HEK293 (cell line): ENCODE measurements at regions not wholly inside any gene's neighbourhood (a gene's known extent, or its start where the extent isn't known, plus 50 kb on each side); places are given as distances from the start of the nearest gene placed in this dataset.

Experiments used
- BCL11B ChIP-seq: fragments of 450-650 bp; formaldehyde crosslinking; IDR thresholded peaks from 2 replicates; pipeline ENCODE4 v1.5.1; 2016; ENCODE audit warnings: low read depth, missing biosample characterization, missing genetic modification characterization
- ZNF133 ChIP-seq: fragments of 450-650 bp; formaldehyde crosslinking; IDR thresholded peaks from 2 replicates; pipeline ENCODE4 v1.5.1; 2016; ENCODE audit warnings: missing biosample characterization, missing genetic modification characterization
- ZNF138 ChIP-seq: fragments of 450-650 bp; formaldehyde crosslinking; IDR thresholded peaks from 2 replicates; pipeline ENCODE4 v1.5.1; 2016; ENCODE audit warnings: missing biosample characterization, missing genetic modification characterization, borderline replicate concordance
- ZNF223 ChIP-seq: fragments of 450-650 bp; formaldehyde crosslinking; IDR thresholded peaks from 2 replicates; pipeline ENCODE4 v1.5.1; 2016; ENCODE audit warnings: missing biosample characterization, missing genetic modification characterization
- ZNF266 ChIP-seq: fragments of 450-650 bp; formaldehyde crosslinking; IDR thresholded peaks from 2 replicates; pipeline ENCODE4 v1.5.1; 2016; ENCODE audit warnings: missing biosample characterization, missing genetic modification characterization, low read depth
- ZNF670 ChIP-seq: fragments of 450-650 bp; formaldehyde crosslinking; IDR thresholded peaks from 2 replicates; pipeline ENCODE4 v1.5.1; 2016; ENCODE audit warnings: missing biosample characterization, missing genetic modification characterization, low read depth
- TF ChIP-seq, protein P1 (sequence below): fragments of 450-650 bp; formaldehyde crosslinking; IDR thresholded peaks from 2 replicates; pipeline ENCODE4 v1.5.1; 2016; ENCODE audit warnings: missing biosample characterization, missing genetic modification characterization
- TF ChIP-seq, protein P2 (sequence below): fragments of 450-650 bp; formaldehyde crosslinking; IDR thresholded peaks from 2 replicates; pipeline ENCODE4 v1.5.1; 2016; ENCODE audit warnings: missing biosample characterization, missing genetic modification characterization

DNA sequence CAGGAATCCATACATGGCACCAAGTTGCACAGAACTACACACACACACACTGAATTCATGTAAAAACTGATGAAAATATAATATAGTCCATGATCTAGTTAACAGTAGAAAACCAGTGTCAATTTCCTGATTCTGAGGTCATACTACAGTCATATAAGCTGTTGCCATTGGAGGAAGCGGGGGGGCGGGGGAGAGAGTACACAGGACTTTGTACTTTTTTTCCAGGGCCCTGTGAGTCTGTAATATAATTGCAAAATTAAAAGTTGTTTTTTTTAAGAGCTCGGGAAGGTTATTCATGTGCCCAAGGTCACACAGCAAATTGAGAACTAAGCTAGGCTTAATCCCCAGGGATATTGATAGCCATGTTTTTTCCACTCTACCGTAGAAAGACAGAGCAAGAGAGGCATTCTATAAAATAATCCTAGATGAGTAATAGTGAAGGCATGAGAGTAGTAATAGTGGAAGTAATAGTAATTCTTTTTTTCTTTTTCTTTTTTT lies 312.3 kb downstream of the MN1 start:
- TF ChIP-seq, protein P1, sequence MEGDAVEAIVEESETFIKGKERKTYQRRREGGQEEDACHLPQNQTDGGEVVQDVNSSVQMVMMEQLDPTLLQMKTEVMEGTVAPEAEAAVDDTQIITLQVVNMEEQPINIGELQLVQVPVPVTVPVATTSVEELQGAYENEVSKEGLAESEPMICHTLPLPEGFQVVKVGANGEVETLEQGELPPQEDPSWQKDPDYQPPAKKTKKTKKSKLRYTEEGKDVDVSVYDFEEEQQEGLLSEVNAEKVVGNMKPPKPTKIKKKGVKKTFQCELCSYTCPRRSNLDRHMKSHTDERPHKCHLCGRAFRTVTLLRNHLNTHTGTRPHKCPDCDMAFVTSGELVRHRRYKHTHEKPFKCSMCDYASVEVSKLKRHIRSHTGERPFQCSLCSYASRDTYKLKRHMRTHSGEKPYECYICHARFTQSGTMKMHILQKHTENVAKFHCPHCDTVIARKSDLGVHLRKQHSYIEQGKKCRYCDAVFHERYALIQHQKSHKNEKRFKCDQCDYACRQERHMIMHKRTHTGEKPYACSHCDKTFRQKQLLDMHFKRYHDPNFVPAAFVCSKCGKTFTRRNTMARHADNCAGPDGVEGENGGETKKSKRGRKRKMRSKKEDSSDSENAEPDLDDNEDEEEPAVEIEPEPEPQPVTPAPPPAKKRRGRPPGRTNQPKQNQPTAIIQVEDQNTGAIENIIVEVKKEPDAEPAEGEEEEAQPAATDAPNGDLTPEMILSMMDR (tag by site-specific recombination) = no peak
- TF ChIP-seq BCL11B (tag by site-specific recombination) (no peak), ZNF670 (tag by site-specific recombination) (no peak), ZNF138 (tag by site-specific recombination) (no peak), ZNF133 (tag by site-specific recombination) (no peak), ZNF223 (tag by site-specific recombination) (no peak), ZNF266 (tag by site-specific recombination) (no peak)
- TF ChIP-seq, protein P2, sequence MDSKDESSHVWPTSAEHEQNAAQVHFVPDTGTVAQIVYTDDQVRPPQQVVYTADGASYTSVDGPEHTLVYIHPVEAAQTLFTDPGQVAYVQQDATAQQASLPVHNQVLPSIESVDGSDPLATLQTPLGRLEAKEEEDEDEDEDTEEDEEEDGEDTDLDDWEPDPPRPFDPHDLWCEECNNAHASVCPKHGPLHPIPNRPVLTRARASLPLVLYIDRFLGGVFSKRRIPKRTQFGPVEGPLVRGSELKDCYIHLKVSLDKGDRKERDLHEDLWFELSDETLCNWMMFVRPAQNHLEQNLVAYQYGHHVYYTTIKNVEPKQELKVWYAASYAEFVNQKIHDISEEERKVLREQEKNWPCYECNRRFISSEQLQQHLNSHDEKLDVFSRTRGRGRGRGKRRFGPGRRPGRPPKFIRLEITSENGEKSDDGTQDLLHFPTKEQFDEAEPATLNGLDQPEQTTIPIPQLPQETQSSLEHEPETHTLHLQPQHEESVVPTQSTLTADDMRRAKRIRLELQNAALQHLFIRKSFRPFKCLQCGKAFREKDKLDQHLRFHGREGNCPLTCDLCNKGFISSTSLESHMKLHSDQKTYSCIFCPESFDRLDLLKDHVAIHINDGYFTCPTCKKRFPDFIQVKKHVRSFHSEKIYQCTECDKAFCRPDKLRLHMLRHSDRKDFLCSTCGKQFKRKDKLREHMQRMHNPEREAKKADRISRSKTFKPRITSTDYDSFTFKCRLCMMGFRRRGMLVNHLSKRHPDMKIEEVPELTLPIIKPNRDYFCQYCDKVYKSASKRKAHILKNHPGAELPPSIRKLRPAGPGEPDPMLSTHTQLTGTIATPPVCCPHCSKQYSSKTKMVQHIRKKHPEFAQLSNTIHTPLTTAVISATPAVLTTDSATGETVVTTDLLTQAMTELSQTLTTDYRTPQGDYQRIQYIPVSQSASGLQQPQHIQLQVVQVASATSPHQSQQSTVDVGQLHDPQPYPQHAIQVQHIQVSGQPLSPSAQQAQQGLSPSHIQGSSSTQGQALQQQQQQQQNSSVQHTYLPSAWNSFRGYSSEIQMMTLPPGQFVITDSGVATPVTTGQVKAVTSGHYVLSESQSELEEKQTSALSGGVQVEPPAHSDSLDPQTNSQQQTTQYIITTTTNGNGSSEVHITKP (tag by site-specific recombination) = no peak
